T-helper 22 cell (primary cell): ENCODE measurements at regions not wholly inside any gene's neighbourhood (a gene's known extent, or its start where the extent isn't known, plus 50 kb on each side); places are given as distances from the start of the nearest gene placed in this dataset.
"Not testable (repeated sequence)": the region's sequence is repeated elsewhere in the genome, so short reads cannot be mapped to it uniquely, and the experiment has no call there.

Experiments used
- DNase-seq: peaks from one replicate; pipeline ENCODE4 v3.0.0-alpha.2; 2020; ENCODE audit warnings: low read depth

GRCh38 chr3:112765531-112765930 lies 81.1 kb downstream of the CD200R1L start:
- DNase-seq: no peak

- DNase-seq: no peak
These were observed 83.4 kb downstream of the CD200R1L start for GRCh38 chr3:112763258-112763657.

- DNase-seq: no peak
These were observed 85.5 kb downstream of the CD200R1L start for GRCh38 chr3:112761062-112761638.

GRCh38 chr3:112759681-112760080 lies 87.0 kb downstream of the CD200R1L start:
- DNase-seq: no peak

- no peak for DNase-seq
These were observed 87.5 kb downstream of the CD200R1L start for GRCh38 chr3:112759210-112759609.

GRCh38 chr3:112757197-112757596 lies 89.5 kb downstream of the CD200R1L start:
- no peak for DNase-seq

GRCh38 chr3:112755845-112756613 lies 90.6 kb downstream of the CD200R1L start:
- no peak for DNase-seq

- not testable (repeated sequence) for DNase-seq
These were observed 91.6 kb downstream of the CD200R1L start for GRCh38 chr3:112755046-112755445.

GRCh38 chr3:112751564-112752512 lies 94.8 kb downstream of the CD200R1L start:
- DNase-seq: no peak

GRCh38 chr3:112751061-112751460 lies 95.6 kb downstream of the CD200R1L start:
- no peak for DNase-seq

GRCh38 chr3:112747624-112748023 lies 99.0 kb downstream of the CD200R1L start:
- no peak for DNase-seq

GRCh38 chr3:112746675-112747280 lies 99.9 kb downstream of the CD200R1L start:
- DNase-seq: no peak

- no peak for DNase-seq
These were observed 101.0 kb downstream of the CD200R1L start for GRCh38 chr3:112745567-112746248.

- no peak for DNase-seq
These were observed 101.7 kb downstream of the CD200R1L start for GRCh38 chr3:112744825-112745566.

GRCh38 chr3:112744106-112744505 lies 102.6 kb downstream of the CD200R1L start:
- no peak for DNase-seq

- no peak for DNase-seq
These were observed 102.0 kb upstream of the CCDC80 start for GRCh38 chr3:112742934-112743333.

GRCh38 chr3:112741983-112742382 lies 101.0 kb upstream of the CCDC80 start:
- no peak for DNase-seq

GRCh38 chr3:112740835-112741234 lies 99.9 kb upstream of the CCDC80 start:
- DNase-seq: no peak

- no peak for DNase-seq
These were observed 98.5 kb upstream of the CCDC80 start for GRCh38 chr3:112739252-112739965.

GRCh38 chr3:112738366-112738765 lies 97.4 kb upstream of the CCDC80 start:
- no peak for DNase-seq
